Coronary artery (tissue), 2 donors: ENCODE measurements at regions not wholly inside any gene's neighbourhood (a gene's known extent, or its start where the extent isn't known, plus 50 kb on each side); places are given as distances from the start of the nearest gene placed in this dataset.

Experiments
- DNase-seq: peaks from one replicate; pipeline ENCODE4 v3.0.0-alpha.2; 2017; ENCODE audit warnings: low spot score
- H3K27ac ChIP-seq, 2 donors: fragments of 200-600 bp; sonication (generic); one replicate each; pipeline ENCODE4 v1.5.1; 2016 to 2019
- H3K4me3 ChIP-seq: fragments of 200-600 bp; sonication (generic); 2 replicates; pipeline ENCODE4 v1.5.1; 2016; ENCODE audit warnings: mild to moderate bottlenecking, moderate library complexity
- CTCF ChIP-seq: fragments of 200-600 bp; sonication (generic); IDR thresholded peaks from one replicate; pipeline ENCODE4 v1.5.1; 2019; ENCODE audit warnings: antibody characterized with exemption

- H3K27ac ChIP-seq: no peak overlapping the region
- DNase-seq: no peak
- no peak overlapping the region for H3K4me3 ChIP-seq
- TF ChIP-seq CTCF: no peak
These were observed 405.3 kb downstream of the PPP4R3C start for GRCh38 chrX:27057883-27058282.

GRCh38 chrX:27039332-27039731 lies 423.8 kb downstream of the PPP4R3C start:
- no peak for TF ChIP-seq CTCF
- Histone ChIP-seq H3K4me3 (no peak overlapping the region), H3K27ac (no peak overlapping the region)
- DNase-seq: no peak

- DNase-seq: no peak
- no peak overlapping the region for H3K4me3 ChIP-seq
- TF ChIP-seq CTCF: no peak
- H3K27ac ChIP-seq: no peak overlapping the region
These were observed 454.7 kb downstream of the PPP4R3C start for GRCh38 chrX:27008486-27008885.

GRCh38 chrX:26999634-27000033 lies 463.5 kb downstream of the PPP4R3C start:
- no peak for TF ChIP-seq CTCF
- DNase-seq: no peak
- Histone ChIP-seq H3K4me3 (no peak overlapping the region), H3K27ac (no peak overlapping the region)

GRCh38 chrX:26958261-26958660 lies 504.9 kb downstream of the PPP4R3C start:
- no peak for DNase-seq
- TF ChIP-seq CTCF: no peak
- Histone ChIP-seq H3K27ac (no peak overlapping the region), H3K4me3 (no peak overlapping the region)

- TF ChIP-seq CTCF: no peak
- Histone ChIP-seq H3K4me3 (no peak overlapping the region), H3K27ac (no peak overlapping the region)
- DNase-seq: no peak
These were observed 509.1 kb downstream of the PPP4R3C start for GRCh38 chrX:26954029-26954428.

- no peak for DNase-seq
- no peak overlapping the region for H3K27ac ChIP-seq
- TF ChIP-seq CTCF: no peak
- no peak overlapping the region for H3K4me3 ChIP-seq
These were observed 510.9 kb downstream of the PPP4R3C start for GRCh38 chrX:26952213-26952612.
